ENCODE measurements at regions not wholly inside any gene's neighbourhood (a gene's known extent, or its start where the extent isn't known, plus 50 kb on each side); places are given as distances from the start of the nearest gene placed in this dataset.
"Not testable (repeated sequence)": the region's sequence is repeated elsewhere in the genome, so short reads cannot be mapped to it uniquely, and the experiment has no call there.

GRCh38 chr2:89129440-89129839 lies 438.0 kb downstream of the RPIA start:
- not testable (repeated sequence) for TF ChIP-seq POLR2A, CTCF (IDR thresholded peaks at IDR 0.05)
